Effector CD8-positive, alpha-beta T cell (primary cell): ENCODE measurements at regions not wholly inside any gene's neighbourhood (a gene's known extent, or its start where the extent isn't known, plus 50 kb on each side); places are given as distances from the start of the nearest gene placed in this dataset.

ENCODE experiments used
- DNase-seq: peaks from one replicate; lab custom pipeline; 2025; lab: John Stamatoyannopoulos, UW

GRCh38 chr22:44615146-44615545, 86.9 kb upstream of the PRR5 start:
- DNase-seq = no peak

- DNase-seq = no peak
These were observed 88.8 kb upstream of the PRR5 start for GRCh38 chr22:44613196-44613595.

GRCh38 chr22:44611880-44612496, 90.0 kb upstream of the PRR5 start:
- no peak for DNase-seq

GRCh38 chr22:44610071-44610470, 91.9 kb upstream of the PRR5 start:
- DNase-seq = no peak

- no peak for DNase-seq
These were observed 92.5 kb upstream of the PRR5 start for GRCh38 chr22:44609400-44609988.

- no peak for DNase-seq
These were observed 93.2 kb upstream of the PRR5 start for GRCh38 chr22:44608597-44609399.

GRCh38 chr22:44606126-44606525, 95.9 kb upstream of the PRR5 start:
- DNase-seq = no peak

GRCh38 chr22:44605486-44605885, 96.5 kb upstream of the PRR5 start:
- no peak for DNase-seq

- no peak for DNase-seq
These were observed 97.0 kb upstream of the PRR5 start for GRCh38 chr22:44604991-44605390.

GRCh38 chr22:44604455-44604854, 97.5 kb upstream of the PRR5 start:
- DNase-seq = no peak

- no peak for DNase-seq
These were observed 98.2 kb upstream of the PRR5 start for GRCh38 chr22:44603767-44604166.

- DNase-seq = no peak
These were observed 100.3 kb upstream of the PRR5 start for GRCh38 chr22:44601725-44602124.

- no peak for DNase-seq
These were observed 100.8 kb upstream of the PRR5 start for GRCh38 chr22:44601189-44601588.

- DNase-seq = no peak
These were observed 101.7 kb upstream of the PRR5 start for GRCh38 chr22:44600207-44600785.

GRCh38 chr22:44599500-44600140, 101.6 kb upstream of the RTL6 start:
- no peak for DNase-seq

GRCh38 chr22:44599084-44599483, 101.1 kb upstream of the RTL6 start:
- no peak for DNase-seq

- DNase-seq = no peak
These were observed 99.6 kb upstream of the RTL6 start for GRCh38 chr22:44597616-44598015.

- DNase-seq = no peak
These were observed 98.5 kb upstream of the RTL6 start for GRCh38 chr22:44596396-44597125.

- no peak for DNase-seq
These were observed 97.9 kb upstream of the RTL6 start for GRCh38 chr22:44595841-44596341.

- no peak for DNase-seq
These were observed 96.9 kb upstream of the RTL6 start for GRCh38 chr22:44594951-44595350.

- no peak for DNase-seq
These were observed 94.8 kb upstream of the RTL6 start for GRCh38 chr22:44592824-44593148.
